PFSK-1 (cell line): ENCODE measurements at regions not wholly inside any gene's neighbourhood (a gene's known extent, or its start where the extent isn't known, plus 50 kb on each side); places are given as distances from the start of the nearest gene placed in this dataset.

ENCODE experiments used
- SIN3A ChIP-seq: IDR thresholded peaks from 2 replicates; pipeline ENCODE4 v1.6.1; 2012; ENCODE audit warnings: mild to moderate bottlenecking, low read length, moderate library complexity, borderline replicate concordance; ENCODE audit not compliant: insufficient read depth
- TAF1 ChIP-seq: IDR thresholded peaks from 2 replicates; pipeline ENCODE4 v1.6.1; 2012; ENCODE audit warnings: low read length, control low read depth, borderline replicate concordance; ENCODE audit not compliant: insufficient read depth

- no peak for TF ChIP-seq SIN3A
- no peak for TF ChIP-seq TAF1
Measured at GRCh38 chr18:42392926-42393325, 437.9 kb downstream of the PIK3C3 start.
